ENCODE measurements at regions not wholly inside any gene's neighbourhood (a gene's known extent, or its start where the extent isn't known, plus 50 kb on each side); places are given as distances from the start of the nearest gene placed in this dataset.

DNA sequence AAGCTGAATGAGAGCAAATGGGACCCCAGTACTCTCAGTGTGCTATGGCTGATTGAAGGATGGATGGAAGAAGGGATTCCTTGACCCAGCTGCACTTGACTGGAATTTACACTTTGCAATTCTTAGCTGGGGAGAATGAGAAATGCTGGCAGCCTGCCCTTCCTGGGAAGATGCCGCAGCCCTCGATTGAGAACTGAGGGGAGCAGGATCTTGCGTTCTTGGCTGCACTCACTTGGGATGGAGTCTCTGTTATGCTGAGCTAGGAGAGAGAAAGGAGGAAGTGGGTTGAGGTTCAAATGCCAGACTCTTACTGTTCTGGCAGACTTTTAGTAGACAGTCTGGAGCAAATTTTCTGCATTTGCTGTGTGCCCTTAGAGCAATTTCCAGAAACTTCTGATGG is 221.2 kb downstream of the FNDC1 start:
- Histone ChIP-seq H3K27ac (no peak overlapping the region), H3K27me3 (no peaks in the 10 kb centered on the region), H3K4me3 (no peak overlapping the region), H3K9me3 (no peaks in the 10 kb centered on the region), H3K36me3 (no peaks in the 10 kb centered on the region), H3K4me1 (no peaks in the 10 kb centered on the region)
- TF ChIP-seq, protein P1, sequence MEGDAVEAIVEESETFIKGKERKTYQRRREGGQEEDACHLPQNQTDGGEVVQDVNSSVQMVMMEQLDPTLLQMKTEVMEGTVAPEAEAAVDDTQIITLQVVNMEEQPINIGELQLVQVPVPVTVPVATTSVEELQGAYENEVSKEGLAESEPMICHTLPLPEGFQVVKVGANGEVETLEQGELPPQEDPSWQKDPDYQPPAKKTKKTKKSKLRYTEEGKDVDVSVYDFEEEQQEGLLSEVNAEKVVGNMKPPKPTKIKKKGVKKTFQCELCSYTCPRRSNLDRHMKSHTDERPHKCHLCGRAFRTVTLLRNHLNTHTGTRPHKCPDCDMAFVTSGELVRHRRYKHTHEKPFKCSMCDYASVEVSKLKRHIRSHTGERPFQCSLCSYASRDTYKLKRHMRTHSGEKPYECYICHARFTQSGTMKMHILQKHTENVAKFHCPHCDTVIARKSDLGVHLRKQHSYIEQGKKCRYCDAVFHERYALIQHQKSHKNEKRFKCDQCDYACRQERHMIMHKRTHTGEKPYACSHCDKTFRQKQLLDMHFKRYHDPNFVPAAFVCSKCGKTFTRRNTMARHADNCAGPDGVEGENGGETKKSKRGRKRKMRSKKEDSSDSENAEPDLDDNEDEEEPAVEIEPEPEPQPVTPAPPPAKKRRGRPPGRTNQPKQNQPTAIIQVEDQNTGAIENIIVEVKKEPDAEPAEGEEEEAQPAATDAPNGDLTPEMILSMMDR (IDR thresholded peaks at IDR 0.05), result no peak
- intact Hi-C loops (cut with DNase I), result no loop called here
- ATAC-seq, result no peak
- no peak for DNase-seq

DNA sequence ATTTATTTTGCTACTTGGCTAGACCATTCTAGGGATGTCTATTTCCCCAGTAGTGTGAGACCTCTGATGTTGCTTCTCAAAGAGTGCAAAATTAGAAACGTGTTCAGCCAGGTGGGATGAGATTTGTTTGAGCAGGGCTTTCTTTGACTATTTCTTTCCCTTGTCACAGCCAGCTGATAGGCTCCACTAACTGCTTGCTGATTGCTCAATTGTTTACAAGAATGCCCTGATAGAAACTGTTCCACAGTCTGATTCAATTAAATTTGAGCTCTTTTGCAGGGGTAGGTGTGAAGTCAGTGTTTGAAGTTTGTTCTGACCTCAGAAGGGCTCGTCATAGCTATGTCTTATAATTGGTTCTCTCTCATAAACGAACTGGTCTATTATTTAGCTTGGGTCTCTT is 220.5 kb downstream of the FNDC1 start:
- no peaks in the 10 kb centered on the region for H3K4me1 ChIP-seq
- TF ChIP-seq, protein P1 (IDR thresholded peaks at IDR 0.05), result no peak
- intact Hi-C loops (cut with DNase I), result no loop called here
- no peak overlapping the region for H3K4me3 ChIP-seq
- no peak for DNase-seq
- H3K36me3 ChIP-seq, result no peaks in the 10 kb centered on the region
- no peaks in the 10 kb centered on the region for H3K27me3 ChIP-seq
- ATAC-seq, result no peak
- no peaks in the 10 kb centered on the region for H3K9me3 ChIP-seq
- no peak overlapping the region for H3K27ac ChIP-seq

DNA sequence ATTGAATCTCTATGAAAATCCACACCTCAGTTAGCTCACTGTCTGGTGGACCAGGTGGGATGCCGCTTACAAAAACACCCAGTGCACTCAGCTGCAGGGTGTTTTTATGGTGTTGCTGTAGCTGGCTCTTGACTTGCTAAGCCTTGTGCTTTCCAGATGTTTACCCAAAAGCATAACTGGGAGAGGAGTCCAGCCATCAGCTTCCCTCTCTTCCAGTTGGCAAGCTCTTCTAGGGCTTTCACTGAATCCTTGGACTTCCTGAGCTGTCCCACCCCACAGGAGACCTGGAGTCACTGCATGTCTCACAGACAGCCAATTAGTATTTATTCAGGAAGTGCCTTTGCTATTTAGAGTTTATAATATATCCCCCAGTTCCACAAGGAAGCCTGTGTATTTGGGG is 210.9 kb downstream of the FNDC1 start:
- ATAC-seq (no peak), DNase-seq (no peak)
- H3K36me3 ChIP-seq, result no peaks in the 10 kb centered on the region
- H3K27me3 ChIP-seq, result no peaks in the 10 kb centered on the region
- intact Hi-C loops (cut with DNase I), result no loop called here
- H3K4me1 ChIP-seq, result peaks cover 5% of the 10 kb centered on the region
- H3K9me3 ChIP-seq, result no peaks in the 10 kb centered on the region
- no peak overlapping the region for H3K4me3 ChIP-seq
- TF ChIP-seq, protein P1 (IDR thresholded peaks at IDR 0.05), result no peak
- H3K27ac ChIP-seq, result no peak overlapping the region

DNA sequence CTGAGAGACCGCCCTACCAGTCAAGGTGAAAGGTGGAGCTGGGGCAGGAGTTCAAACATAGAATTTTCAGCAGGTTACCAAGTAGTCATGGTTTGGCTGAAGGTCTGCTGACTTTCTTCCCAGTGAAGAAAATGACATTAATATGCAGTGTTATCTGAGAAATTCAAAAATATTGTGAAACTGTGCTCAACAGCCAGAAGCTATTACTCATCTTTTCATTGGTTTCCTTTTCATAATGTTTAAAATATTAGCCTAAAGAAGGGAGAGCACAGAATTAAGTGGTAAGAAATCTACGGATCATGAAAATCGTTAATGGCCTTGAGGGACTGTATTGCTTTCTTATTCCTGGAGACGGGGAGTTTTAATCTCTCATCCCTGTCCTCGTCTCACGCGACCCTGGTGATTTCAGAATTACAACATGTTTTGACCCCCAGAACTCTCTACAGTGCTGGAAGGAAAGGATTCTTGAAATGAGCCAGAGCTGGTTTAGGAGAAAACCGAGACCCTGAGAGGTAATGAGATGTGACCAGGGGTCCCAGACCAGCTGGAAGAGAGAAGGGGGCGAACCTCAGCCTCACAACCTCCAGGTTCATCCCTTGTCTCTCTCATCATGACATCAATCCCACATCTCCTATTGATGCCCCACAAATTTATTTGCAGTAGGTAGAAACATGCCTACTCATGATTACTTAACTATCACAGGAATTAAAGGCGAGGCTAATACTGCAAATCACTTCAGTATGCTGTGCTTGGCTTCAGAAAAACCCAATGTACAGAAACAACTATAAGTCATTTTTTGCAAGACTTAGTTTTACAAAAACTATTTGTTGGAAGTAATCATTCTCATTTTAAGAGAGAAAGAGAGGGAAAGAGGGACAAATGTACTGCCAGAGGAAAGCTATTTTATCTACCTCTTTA is 209.5 kb downstream of the FNDC1 start:
- Histone ChIP-seq H3K4me1 (peaks cover 5% of the 10 kb centered on the region), H3K4me3 (no peak overlapping the region), H3K36me3 (no peaks in the 10 kb centered on the region), H3K27me3 (no peaks in the 10 kb centered on the region), H3K27ac (no peak overlapping the region), H3K9me3 (no peaks in the 10 kb centered on the region)
- intact Hi-C loops (cut with DNase I), result no loop called here
- TF ChIP-seq, protein P1 (IDR thresholded peaks at IDR 0.05), result no peak
- ATAC-seq (no peak), DNase-seq (no peak)

DNA sequence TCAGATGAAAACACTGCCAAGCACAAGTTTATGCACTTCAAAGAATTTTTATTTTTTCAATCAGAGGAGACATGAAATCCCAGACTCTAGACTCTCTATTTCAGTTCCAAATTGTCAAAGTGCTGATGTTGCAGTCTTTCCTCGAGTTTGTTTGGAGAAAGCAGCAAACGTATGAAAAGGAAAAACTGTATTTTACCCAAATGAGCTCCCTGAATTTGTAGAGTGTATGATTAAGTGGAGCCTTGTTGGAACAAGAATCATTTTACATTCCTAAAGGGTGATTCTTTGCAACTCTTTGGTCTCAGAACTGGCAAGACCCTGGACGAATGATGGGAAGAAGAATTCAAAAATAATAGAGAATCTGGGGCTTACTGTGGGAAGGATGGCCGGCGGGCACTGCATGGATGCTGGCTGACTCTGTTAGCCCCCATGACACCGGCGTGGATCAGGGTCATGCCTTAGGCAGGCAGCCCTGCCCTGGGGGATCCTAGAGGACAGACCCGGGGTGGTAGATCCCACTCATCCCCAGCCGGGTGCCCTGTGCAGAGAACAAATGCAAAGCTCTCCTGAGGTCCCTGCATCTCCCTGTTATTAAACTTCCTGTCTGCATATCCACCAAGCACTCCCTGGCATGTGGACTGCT is 207.4 kb downstream of the FNDC1 start:
- no peak for DNase-seq
- intact Hi-C loops (cut with DNase I), result no loop called here
- Histone ChIP-seq H3K27ac (no peak overlapping the region), H3K27me3 (no peaks in the 10 kb centered on the region), H3K4me3 (no peak overlapping the region), H3K4me1 (peaks cover 5% of the 10 kb centered on the region), H3K9me3 (no peaks in the 10 kb centered on the region), H3K36me3 (no peaks in the 10 kb centered on the region)
- no peak for ATAC-seq
- TF ChIP-seq, protein P1 (IDR thresholded peaks at IDR 0.05), result no peak

All from upper lobe of right lung (tissue), 1 donor.